HG03097 (cell line): ENCODE measurements at regions not wholly inside any gene's neighbourhood (a gene's known extent, or its start where the extent isn't known, plus 50 kb on each side); places are given as distances from the start of the nearest gene placed in this dataset.

ENCODE experiments used
- ATAC-seq: cut with Tn5 transposase; IDR thresholded peaks from one replicate; pipeline ENCODE4 v1.9.1; 2021; ENCODE audit not compliant: unreplicated experiment, low FRiP score

GRCh38 chr7:36029853-36030515 lies 123.1 kb upstream of the EEPD1 start:
- ATAC-seq = no peak

GRCh38 chr7:36032361-36032818 lies 120.7 kb upstream of the EEPD1 start:
- ATAC-seq = no peak

DNA sequence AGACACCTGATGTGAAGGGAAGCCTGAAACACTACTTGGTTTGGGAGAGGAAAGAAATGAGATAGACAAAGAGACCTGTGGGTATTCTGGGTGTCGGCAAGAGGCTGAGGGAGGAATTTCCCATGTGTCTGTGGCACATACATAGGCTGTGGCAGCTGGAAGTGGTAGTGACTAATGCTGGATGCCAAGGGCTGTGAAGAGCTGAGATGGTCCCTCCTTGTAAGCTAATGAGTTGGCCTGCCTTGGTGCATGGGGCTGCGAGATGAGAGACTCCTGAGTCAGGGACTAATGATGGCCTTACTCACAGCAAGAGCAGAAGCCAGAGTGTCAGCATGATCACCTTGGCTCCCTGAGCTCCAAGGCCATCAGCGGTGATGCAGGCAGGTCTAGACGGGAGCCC lies 119.0 kb upstream of the EEPD1 start:
- ATAC-seq = no peak

DNA sequence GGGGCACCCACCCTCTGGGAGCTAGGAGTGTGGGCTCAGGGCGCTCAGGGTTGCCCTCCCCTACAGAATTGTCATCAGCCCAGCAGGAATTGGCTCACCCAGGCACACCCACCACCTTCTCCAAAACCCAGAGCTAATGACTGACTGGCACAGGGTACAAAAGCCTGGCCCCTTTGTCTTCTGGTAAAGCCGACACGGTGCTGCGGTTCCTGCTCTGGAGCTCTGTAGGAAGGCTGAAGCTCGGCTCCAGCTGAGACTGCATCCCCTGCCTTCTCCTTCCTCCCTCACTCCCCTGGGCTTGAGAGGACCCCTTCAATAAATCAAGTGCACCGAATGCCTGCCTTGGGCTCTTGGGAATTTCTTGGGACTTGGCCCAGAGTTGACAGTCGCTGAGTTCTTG lies 117.9 kb upstream of the EEPD1 start:
- ATAC-seq = no peak

- ATAC-seq = no peak
These were observed 116.5 kb upstream of the EEPD1 start for GRCh38 chr7:36036590-36036989.

GRCh38 chr7:36037121-36037662 lies 115.9 kb upstream of the EEPD1 start:
- no peak for ATAC-seq

- ATAC-seq = no peak
These were observed 114.9 kb upstream of the EEPD1 start for GRCh38 chr7:36038063-36038721.

DNA sequence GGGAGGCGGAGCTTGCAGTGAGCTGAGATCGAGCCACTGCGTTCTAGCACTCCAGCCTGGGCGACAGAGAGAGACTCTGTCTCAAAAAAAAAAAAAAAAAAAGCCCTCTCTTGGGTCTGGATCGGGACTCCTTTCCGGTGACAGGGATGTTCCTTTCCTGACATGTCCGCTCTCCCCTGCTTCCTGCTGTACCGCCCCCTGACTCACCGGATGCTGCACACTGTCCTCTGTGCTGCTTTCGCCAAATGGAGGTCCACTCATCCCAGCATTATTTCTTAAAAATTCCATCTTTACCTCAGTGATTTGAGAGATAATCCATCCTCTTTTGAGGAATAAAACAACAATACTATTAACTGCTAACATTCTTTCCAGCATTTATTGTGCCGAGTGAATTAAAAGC lies 113.8 kb upstream of the EEPD1 start:
- ATAC-seq = no peak

DNA sequence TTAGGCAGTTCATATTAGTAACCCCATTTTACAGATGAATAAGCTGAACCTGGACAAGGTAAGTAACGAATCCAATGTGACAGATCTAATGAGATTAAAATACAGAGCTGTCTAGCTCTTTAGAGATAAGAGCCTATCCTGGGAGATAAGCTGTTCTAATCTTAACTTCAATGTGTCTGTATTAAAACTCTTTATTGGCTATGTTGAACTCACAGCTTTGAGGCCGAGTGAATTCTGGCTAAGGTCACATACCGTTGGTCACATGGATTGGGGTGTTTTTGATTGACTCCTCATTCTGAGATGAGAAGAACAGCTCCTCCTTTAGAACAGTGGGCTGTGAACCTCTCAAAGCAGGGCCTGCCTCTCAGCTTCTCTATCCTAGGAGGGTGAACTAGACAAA lies 113.4 kb upstream of the EEPD1 start:
- ATAC-seq = no peak

GRCh38 chr7:36040679-36041078 lies 112.4 kb upstream of the EEPD1 start:
- no peak for ATAC-seq

DNA sequence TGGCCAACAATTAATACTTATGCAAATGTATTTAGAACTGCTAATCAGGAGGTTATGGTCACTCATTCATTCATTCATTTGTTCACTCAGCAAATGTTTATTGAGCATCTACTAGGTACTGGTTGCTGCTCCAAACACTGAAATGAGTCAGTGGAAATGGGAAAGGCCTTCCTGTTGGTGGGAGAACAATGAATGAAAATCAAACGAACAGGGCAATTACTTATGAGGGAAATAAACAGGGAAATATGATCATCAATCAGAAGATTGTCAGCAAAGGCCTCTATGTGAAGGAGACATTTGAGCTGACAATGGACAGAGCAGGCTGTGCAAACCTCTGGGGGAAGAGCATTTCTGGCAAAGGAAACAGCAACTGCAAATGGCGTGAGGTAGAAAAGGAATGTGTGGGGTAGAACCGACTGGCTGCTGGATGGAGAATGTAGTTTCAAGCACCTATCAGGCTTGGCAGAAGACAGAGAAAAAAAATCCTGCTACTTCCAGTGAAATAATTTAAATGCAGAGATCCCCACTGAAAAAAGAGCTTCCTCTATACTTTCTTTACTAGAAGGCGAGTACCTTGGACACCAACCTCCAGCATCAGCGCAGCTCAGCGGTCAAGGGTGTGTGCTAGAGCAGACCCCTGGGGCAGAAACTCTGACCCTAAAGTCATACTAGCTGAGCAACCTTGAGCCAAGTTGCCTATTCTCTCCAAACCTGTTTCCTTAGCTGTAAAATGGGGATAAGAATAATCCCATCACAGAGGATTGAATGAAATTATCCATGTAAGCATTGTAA lies 108.8 kb upstream of the EEPD1 start:
- no peak for ATAC-seq

GRCh38 chr7:36045326-36045725 lies 107.7 kb upstream of the EEPD1 start:
- no peak for ATAC-seq

DNA sequence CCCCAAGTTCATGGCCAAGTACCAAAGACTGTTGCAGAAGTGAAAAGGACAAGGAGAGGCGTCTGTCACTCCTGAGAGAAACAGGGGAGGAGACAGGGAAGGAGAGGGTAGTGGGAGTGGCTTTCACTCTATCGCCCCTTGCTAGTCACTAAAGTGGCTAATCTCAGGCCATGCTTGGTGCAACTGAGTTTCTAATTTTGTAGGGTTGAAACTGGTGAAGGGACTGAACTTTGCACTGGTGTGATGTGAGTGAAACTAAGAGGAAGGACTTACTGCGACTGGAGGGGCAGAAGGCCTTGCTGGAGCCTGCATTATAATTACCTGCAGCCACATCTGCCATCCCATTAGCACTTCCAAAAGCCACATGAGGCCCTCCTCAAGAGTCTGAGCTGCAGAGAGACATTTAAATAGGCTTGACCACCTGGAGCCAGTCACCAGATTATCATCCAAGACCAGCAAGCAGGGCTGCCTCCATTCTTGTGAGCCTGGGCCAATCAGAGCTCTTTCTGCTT lies 107.2 kb upstream of the EEPD1 start:
- ATAC-seq = no peak

GRCh38 chr7:36047091-36047658 lies 105.9 kb upstream of the EEPD1 start:
- no peak for ATAC-seq

GRCh38 chr7:36048141-36048901 lies 104.7 kb upstream of the EEPD1 start:
- no peak for ATAC-seq

DNA sequence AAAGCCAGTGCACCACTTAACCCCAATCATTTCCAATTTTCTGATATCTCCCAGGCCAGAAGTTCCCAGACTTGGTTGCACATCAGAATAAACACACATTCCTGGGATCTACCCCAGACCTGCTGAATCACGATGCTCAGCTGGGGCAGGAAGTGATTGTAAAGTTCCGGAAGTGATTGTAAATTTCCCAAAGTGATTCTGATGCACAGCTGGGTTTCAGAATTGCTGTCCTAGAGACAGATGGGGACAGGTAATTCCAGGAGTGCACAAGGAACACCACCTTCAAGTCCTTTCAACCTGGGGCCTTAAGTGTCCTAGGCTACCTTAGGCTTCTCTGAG lies 104.2 kb upstream of the EEPD1 start:
- no peak for ATAC-seq

DNA sequence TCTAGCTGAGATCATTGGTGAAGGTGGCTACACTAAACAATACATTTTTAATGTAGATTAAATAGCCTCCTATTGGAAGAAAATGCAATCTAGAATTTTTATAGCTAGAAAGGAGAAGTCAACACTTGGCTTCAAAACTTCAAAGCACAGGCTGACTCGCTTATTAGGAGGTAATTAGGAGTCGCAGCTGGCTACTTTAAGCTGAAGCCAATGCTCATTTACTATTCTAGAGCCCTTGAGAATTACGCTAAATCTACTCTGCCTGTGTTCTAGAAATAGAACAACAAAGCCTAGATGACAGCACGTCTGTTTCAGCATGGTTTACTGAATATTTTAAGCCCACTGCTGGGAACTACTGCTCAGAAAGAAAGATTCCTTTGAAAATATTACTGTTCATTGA lies 101.6 kb upstream of the EEPD1 start:
- no peak for ATAC-seq

- no peak for ATAC-seq
These were observed 99.5 kb upstream of the EEPD1 start for GRCh38 chr7:36053589-36053988.

DNA sequence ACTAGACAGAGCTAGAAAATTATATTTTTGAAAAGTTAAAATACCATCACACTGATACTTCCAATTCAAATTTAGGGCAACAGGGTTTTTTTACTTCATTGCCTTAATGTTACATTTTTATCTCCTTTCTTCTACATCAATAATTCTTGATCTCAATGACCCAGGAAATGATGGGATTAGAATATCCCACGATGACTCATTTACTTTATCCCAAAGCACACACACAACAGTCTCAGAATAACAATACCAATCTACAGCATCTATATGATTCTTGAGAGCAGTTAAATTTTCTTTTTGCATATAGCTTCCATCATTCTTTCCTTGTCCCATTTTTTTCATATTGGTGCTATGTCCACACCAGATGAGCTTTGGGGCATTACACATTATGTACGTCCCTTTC lies 98.4 kb upstream of the EEPD1 start:
- no peak for ATAC-seq

DNA sequence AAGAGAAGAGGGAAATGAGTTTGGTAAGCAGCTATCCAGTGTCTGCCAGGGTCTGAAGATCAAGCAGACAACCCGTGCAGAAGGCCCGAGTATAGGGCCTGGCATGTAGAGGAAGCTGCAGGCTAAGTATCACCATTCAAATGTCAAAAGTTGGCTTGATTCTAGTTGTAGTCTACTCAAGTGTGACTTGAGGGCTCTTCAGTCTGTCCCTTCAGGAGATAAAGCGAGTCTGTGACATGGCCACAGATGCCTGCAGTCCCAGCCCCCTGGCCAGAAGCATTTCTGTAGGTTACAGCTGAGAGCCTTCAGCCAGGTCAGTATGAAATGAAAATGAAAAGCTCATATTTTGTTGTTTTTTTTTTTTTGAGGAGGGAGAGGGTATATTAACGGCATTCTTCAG lies 97.8 kb upstream of the EEPD1 start:
- ATAC-seq = no peak
